Fibroblast of skin of abdomen (primary cell): ENCODE measurements at regions not wholly inside any gene's neighbourhood (a gene's known extent, or its start where the extent isn't known, plus 50 kb on each side); places are given as distances from the start of the nearest gene placed in this dataset.

ENCODE experiments used
- DNase-seq: peaks from one replicate; pipeline ENCODE4 v3.0.0-alpha.2; 2013

DNA sequence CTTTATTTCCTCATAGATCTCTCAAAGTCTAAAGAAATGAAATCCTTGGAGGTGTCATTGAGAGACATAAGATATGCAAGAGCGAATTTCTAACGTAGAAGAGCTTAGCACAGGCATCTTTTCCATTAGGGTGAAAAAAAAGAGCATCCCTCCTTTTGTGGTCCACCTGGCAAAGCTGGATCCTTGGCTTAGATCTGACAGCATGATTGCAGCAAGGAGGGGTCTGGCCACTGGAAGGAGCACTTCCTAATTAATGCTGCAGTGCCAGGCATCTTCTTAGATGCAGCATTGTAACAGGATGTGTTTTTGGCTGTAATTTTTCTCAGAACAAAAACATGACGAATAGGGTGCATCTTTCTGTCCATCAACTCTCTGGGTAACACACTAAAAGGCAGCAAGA lies 60.1 kb upstream of the TFAP2D start:
- DNase-seq: no peak

DNA sequence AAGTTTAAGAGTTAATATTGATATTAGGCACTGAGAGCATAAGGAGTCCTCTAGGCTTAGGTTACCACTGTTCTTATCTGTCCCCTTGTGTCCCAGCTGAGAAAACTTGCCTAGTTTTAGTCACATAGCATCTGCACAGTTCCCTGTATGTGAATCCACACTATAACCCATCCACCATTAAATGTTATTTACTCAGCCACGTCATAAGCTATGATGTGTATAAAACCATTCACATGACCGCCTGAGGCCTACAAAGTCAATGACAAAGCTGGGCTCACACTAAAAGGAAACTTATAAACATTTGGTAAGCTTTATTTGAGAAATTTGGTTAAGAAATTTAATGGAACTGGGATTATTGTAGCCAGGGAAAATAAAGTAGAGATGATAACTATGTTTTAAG lies 59.2 kb upstream of the TFAP2D start:
- DNase-seq: no peak

DNA sequence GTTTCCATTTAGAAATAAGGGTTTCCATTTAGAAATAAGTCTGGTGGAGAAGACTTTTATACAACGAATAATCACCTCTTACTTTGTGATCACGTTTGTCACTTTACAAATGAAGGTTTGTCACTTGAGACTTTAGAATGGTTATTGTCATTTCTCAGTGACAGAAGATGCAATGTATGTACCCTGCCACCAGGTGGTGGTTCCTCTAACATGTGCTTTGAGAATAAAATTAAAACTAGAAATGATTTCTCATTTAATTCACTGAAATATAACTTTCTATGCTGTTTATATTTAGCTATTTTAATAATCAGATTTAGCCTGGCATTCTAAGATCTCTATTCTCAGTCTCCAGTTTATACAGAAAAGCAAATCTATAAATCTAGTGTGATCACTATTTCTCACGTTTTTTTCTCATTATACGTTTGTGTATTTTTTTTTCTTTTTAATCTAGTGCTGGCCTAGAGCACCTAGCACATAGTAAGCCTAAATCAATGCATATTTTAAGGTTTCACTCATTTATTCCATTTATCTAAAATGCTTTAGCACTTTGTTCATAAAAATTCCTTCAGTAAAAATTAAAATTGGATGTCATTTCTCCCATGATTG lies 57.4 kb upstream of the TFAP2D start:
- no peak for DNase-seq

DNA sequence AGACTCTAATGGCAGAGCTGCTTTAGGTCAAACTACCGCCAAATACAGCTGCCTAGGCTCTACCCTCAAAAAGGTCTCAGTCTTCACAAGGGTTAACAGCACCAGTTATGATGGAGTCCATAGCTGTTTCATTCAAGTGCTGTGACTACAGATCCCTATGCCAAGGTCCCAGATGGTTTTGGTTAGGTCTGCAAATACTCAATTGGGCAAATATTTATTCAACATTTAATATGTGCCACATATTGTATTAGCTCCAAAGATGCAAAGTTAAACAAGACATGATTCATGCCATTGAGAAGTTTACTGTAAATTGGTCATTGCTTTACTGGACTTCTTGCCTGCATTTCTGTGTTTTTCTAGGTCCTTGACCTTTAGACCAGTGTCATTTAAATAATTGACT lies 55.8 kb upstream of the TFAP2D start:
- DNase-seq: no peak

GRCh38 chr6:50658561-50658960 lies 54.8 kb upstream of the TFAP2D start:
- DNase-seq: no peak

DNA sequence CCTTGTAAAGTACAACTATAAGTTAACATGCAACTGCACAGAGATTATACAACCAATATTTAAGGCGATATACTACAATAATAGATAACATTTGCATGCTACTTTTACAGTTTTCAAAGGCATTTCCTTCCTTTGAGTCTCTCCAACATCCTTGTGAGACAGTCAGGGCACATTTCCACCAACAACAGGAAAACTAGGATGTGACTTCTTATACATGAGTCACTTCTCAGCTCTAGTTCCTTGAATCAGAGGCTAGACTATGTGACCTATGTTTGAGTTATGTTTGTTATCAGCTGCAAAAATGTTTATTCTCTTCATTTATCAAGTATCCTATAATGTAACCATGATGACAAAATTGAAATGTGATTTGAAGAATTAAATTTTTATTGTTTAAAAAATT lies 51.7 kb upstream of the TFAP2D start:
- no peak for DNase-seq
